DOHH2 (cell line): ENCODE measurements at regions not wholly inside any gene's neighbourhood (a gene's known extent, or its start where the extent isn't known, plus 50 kb on each side); places are given as distances from the start of the nearest gene placed in this dataset.
"Not testable (repeated sequence)": the region's sequence is repeated elsewhere in the genome, so short reads cannot be mapped to it uniquely, and the experiment has no call there.

ENCODE experiments used
- H3F3A ChIP-seq: fragments of 200-600 bp; sonication (generic), shearing (Covaris generic); 2 replicates; pipeline ENCODE4 v1.6.0; 2016; ENCODE audit warnings: antibody characterized with exemption, mild to moderate bottlenecking; ENCODE audit not compliant: control insufficient read depth, insufficient read depth
- H3K27ac ChIP-seq: fragments of 200-600 bp; sonication (generic); 2 replicates; pipeline ENCODE4 v1.5.1; 2014; ENCODE audit warnings: low read depth, mild to moderate bottlenecking, low read length, moderate library complexity
- H3K27me3 ChIP-seq: fragments of 200-600 bp; sonication (generic); 2 replicates; pipeline ENCODE4 v1.6.1; 2014; ENCODE audit warnings: mild to moderate bottlenecking, low read length, mixed read lengths; ENCODE audit not compliant: control insufficient read depth
- H3K36me3 ChIP-seq: fragments of 200-600 bp; sonication (generic); 2 replicates; pipeline ENCODE4 v1.6.1; 2014; ENCODE audit warnings: mild to moderate bottlenecking, low read length, moderate library complexity, mixed read lengths; ENCODE audit not compliant: control insufficient read depth
- H3K4me1 ChIP-seq: fragments of 200-600 bp; sonication (generic); 2 replicates; pipeline ENCODE4 v1.6.1; 2014; ENCODE audit warnings: mild to moderate bottlenecking, low read length, mixed read lengths; ENCODE audit not compliant: control insufficient read depth
- H3K4me2 ChIP-seq: fragments of 200-600 bp; sonication (generic); 2 replicates; pipeline ENCODE4 v1.6.0; 2014; ENCODE audit warnings: mild to moderate bottlenecking, low read length, moderate library complexity
- H3K4me3 ChIP-seq: fragments of 200-600 bp; sonication (generic); 2 replicates; pipeline ENCODE4 v1.5.1; 2014; ENCODE audit warnings: mild to moderate bottlenecking, low read length, mixed read lengths
- H3K79me2 ChIP-seq: fragments of 200-600 bp; sonication (generic); 2 replicates; pipeline ENCODE4 v1.6.1; 2014; ENCODE audit warnings: mild to moderate bottlenecking, low read length, mixed read lengths; ENCODE audit not compliant: control insufficient read depth
- H3K9me2 ChIP-seq: fragments of 200-600 bp; sonication (generic); replicated peaks from 2 replicates; pipeline ENCODE4 v1.6.1; 2014; ENCODE audit warnings: mild to moderate bottlenecking, low read length, mixed read lengths; ENCODE audit not compliant: control insufficient read depth
- H3K9me3 ChIP-seq: fragments of 200-600 bp; sonication (generic); 2 replicates; pipeline ENCODE4 v1.6.1; 2014; ENCODE audit warnings: antibody characterized with exemption, low read length, mixed read lengths; ENCODE audit not compliant: control insufficient read depth, insufficient read depth
- H4K20me1 ChIP-seq: fragments of 200-600 bp; sonication (generic); 2 replicates; pipeline ENCODE4 v1.6.0; 2014; ENCODE audit warnings: low read depth, mild to moderate bottlenecking, antibody characterized with exemption, low read length, moderate library complexity; ENCODE audit not compliant: control insufficient read depth, insufficient read depth
- EZH2phosphoT487 ChIP-seq: fragments of 200-600 bp; sonication (generic); IDR thresholded peaks from 2 replicates; pipeline ENCODE4 v1.6.1; 2017; ENCODE audit warnings: borderline replicate concordance, mild to moderate bottlenecking, antibody characterized with exemption, low read length, moderate library complexity, mixed read lengths
- TF ChIP-seq, protein P1 (sequence below): fragments of 200-600 bp; sonication (generic); IDR thresholded peaks from one replicate; pipeline ENCODE4 v1.5.1; 2014; ENCODE audit warnings: antibody characterized with exemption, mild to moderate bottlenecking, low read depth, low read length; ENCODE audit not compliant: poor library complexity, severe bottlenecking

DNA sequence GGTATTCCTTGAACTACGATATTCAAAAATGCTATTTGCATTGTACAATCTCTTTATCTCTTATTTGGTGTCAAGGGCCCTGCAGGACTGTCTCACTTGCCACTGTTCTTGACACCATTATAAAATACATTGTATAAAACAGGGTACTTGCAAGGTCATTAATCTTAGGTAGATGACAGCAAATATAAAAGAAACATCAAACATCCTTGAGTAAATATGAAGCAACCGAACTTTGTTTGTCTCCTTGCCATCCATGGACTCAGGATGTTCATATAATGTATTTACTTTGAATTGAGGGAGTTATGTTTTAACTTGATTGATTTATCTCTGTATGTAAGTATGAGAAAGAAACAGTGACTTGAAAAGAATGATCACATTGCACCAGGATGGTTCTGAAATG lies 87.3 kb downstream of the UGT2B4 start:
- Histone ChIP-seq H3K4me2 (no peak overlapping the region), H3K36me3 (no peaks in the 10 kb centered on the region), H4K20me1 (no peaks in the 10 kb centered on the region), H3K27me3 (no peaks in the 10 kb centered on the region), H3K4me1 (no peaks in the 10 kb centered on the region), H3K4me3 (no peak overlapping the region), H3K9me2 (no peaks in the 10 kb centered on the region), H3F3A (no peaks in the 10 kb centered on the region), H3K27ac (no peak overlapping the region), H3K9me3 (no peaks in the 10 kb centered on the region), H3K79me2 (no peaks in the 10 kb centered on the region)
- TF ChIP-seq EZH2phosphoT487: no peak
- TF ChIP-seq, protein P1, sequence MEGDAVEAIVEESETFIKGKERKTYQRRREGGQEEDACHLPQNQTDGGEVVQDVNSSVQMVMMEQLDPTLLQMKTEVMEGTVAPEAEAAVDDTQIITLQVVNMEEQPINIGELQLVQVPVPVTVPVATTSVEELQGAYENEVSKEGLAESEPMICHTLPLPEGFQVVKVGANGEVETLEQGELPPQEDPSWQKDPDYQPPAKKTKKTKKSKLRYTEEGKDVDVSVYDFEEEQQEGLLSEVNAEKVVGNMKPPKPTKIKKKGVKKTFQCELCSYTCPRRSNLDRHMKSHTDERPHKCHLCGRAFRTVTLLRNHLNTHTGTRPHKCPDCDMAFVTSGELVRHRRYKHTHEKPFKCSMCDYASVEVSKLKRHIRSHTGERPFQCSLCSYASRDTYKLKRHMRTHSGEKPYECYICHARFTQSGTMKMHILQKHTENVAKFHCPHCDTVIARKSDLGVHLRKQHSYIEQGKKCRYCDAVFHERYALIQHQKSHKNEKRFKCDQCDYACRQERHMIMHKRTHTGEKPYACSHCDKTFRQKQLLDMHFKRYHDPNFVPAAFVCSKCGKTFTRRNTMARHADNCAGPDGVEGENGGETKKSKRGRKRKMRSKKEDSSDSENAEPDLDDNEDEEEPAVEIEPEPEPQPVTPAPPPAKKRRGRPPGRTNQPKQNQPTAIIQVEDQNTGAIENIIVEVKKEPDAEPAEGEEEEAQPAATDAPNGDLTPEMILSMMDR: no peak

DNA sequence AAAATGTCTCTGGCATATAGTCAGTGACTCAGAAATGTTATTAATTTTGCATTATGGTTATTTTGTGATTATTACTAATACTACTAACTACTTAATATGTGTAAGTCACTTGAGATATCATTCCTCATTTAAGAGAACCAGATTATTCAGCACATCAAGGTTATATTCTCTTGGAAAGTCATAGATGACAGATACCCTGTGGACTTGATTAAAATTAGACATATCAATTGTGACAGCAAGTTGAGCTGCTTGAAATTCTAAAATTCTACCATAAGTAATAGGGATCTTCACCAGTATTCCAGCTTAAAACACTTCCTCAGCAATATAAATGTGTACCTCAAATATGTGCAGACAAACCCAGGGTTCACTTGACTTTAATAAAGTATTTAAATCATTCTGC lies 83.7 kb downstream of the UGT2B4 start:
- not testable (repeated sequence) for H3K27me3 ChIP-seq, H3K27ac ChIP-seq, H3K9me3 ChIP-seq, H3K79me2 ChIP-seq, H3K4me3 ChIP-seq, H3K4me2 ChIP-seq, H3K9me2 ChIP-seq, H4K20me1 ChIP-seq, H3F3A ChIP-seq, H3K36me3 ChIP-seq, H3K4me1 ChIP-seq

DNA sequence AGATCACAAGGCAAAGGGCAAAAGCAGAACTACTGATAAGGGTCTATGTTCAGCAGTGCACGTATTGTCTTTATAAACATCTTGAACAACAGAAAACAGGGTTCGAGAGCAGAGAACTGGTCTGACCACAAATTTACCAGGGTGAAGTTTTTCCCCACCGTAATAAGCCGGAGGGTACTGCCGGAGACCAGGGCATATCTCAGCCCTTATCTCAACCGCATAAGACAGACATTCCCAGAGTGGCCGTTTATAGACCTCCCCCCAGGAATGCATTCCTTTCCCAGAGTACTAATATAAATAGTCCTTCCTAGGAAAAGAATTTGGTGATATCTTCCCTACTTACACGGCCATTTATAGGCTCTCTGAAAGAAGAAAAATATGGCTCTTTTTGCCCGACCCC lies 71.0 kb downstream of the UGT2B4 start:
- not testable (repeated sequence) for H3K27ac ChIP-seq, H3K4me3 ChIP-seq, H4K20me1 ChIP-seq, H3K27me3 ChIP-seq, H3K4me1 ChIP-seq, H3K36me3 ChIP-seq, H3F3A ChIP-seq, H3K9me3 ChIP-seq, H3K79me2 ChIP-seq, H3K9me2 ChIP-seq, H3K4me2 ChIP-seq
